ENCODE measurements at regions not wholly inside any gene's neighbourhood (a gene's known extent, or its start where the extent isn't known, plus 50 kb on each side); places are given as distances from the start of the nearest gene placed in this dataset.

- no peak for FAIRE-seq
These were observed 304.0 kb upstream of the ANO3 start for GRCh38 chr11:26027887-26028286.

GRCh38 chr11:26028393-26028911, 303.5 kb upstream of the ANO3 start:
- no peak for DNase-seq
- no peak for FAIRE-seq
- 29 to 50% (median 46%) methylated on average over 2 of the region's 2 CpGs for WGBS, 3 donors
- no peaks in the 10 kb centered on the region for H3K36me3 ChIP-seq (ENCODE audit: control insufficient read depth in 3 of 3, insufficient read depth in 2 of 3, low read depth in 1 of 3, low read length in 3 of 3)
- no peaks in the 10 kb centered on the region for H3K9me3 ChIP-seq (ENCODE audit: control insufficient read depth in 2 of 2, insufficient read depth in 1 of 2, low read depth in 1 of 2, low read length in 1 of 2)
- no peak overlapping the region for H3K27ac ChIP-seq (ENCODE audit: low read depth in 1 of 3, low read length in 2 of 3)
- no peaks in the 10 kb centered on the region for H3K4me1 ChIP-seq (ENCODE audit: control insufficient read depth in 3 of 3, insufficient read depth in 2 of 3, low read depth in 1 of 3, low read length in 2 of 3)
- H3K27me3 ChIP-seq (ENCODE audit: control insufficient read depth in 3 of 3, insufficient read depth in 3 of 3, low read length in 3 of 3) = no peaks in the 10 kb centered on the region
- H3K4me3 ChIP-seq (ENCODE audit: low read depth in 1 of 3, low read length in 3 of 3) = no peak overlapping the region

More at GRCh38 chr11:26027887-26028286, 304.0 kb upstream of the ANO3 start:
- no peak for DNase-seq
- no peak overlapping the region for H3K4me3 ChIP-seq (ENCODE audit: low read depth in 1 of 3, low read length in 3 of 3)
- H3K36me3 ChIP-seq (ENCODE audit: control insufficient read depth in 3 of 3, insufficient read depth in 2 of 3, low read depth in 1 of 3, low read length in 3 of 3) = no peaks in the 10 kb centered on the region
- H3K9me3 ChIP-seq (ENCODE audit: control insufficient read depth in 2 of 2, insufficient read depth in 1 of 2, low read depth in 1 of 2, low read length in 1 of 2) = no peaks in the 10 kb centered on the region
- no peaks in the 10 kb centered on the region for H3K27me3 ChIP-seq (ENCODE audit: control insufficient read depth in 3 of 3, insufficient read depth in 3 of 3, low read length in 3 of 3)
- no peaks in the 10 kb centered on the region for H3K4me1 ChIP-seq (ENCODE audit: control insufficient read depth in 3 of 3, insufficient read depth in 2 of 3, low read depth in 1 of 3, low read length in 2 of 3)
- no peak overlapping the region for H3K27ac ChIP-seq (ENCODE audit: low read depth in 1 of 3, low read length in 2 of 3)

GRCh38 chr11:26030399-26030798, 301.5 kb upstream of the ANO3 start:
- no peaks in the 10 kb centered on the region for H3K9me3 ChIP-seq (ENCODE audit: control insufficient read depth in 2 of 2, insufficient read depth in 1 of 2, low read depth in 1 of 2, low read length in 1 of 2)
- 85 to 89% (median 87%) methylated on average over 3 of the region's 3 CpGs for WGBS, 3 donors
- H3K27ac ChIP-seq (ENCODE audit: low read depth in 1 of 3, low read length in 2 of 3) = no peak overlapping the region
- DNase-seq (no peak), FAIRE-seq (no peak)
- no peak overlapping the region for H3K4me3 ChIP-seq (ENCODE audit: low read depth in 1 of 3, low read length in 3 of 3)
- no peaks in the 10 kb centered on the region for H3K27me3 ChIP-seq (ENCODE audit: control insufficient read depth in 3 of 3, insufficient read depth in 3 of 3, low read length in 3 of 3)
- H3K36me3 ChIP-seq (ENCODE audit: control insufficient read depth in 3 of 3, insufficient read depth in 2 of 3, low read depth in 1 of 3, low read length in 3 of 3) = no peaks in the 10 kb centered on the region
- no peaks in the 10 kb centered on the region for H3K4me1 ChIP-seq (ENCODE audit: control insufficient read depth in 3 of 3, insufficient read depth in 2 of 3, low read depth in 1 of 3, low read length in 2 of 3)

- Histone ChIP-seq H3K36me3 (ENCODE audit: control insufficient read depth in 3 of 3, insufficient read depth in 2 of 3, low read depth in 1 of 3, low read length in 3 of 3) (no peaks in the 10 kb centered on the region), H3K27ac (ENCODE audit: low read depth in 1 of 3, low read length in 2 of 3) (no peak overlapping the region), H3K4me1 (ENCODE audit: control insufficient read depth in 3 of 3, insufficient read depth in 2 of 3, low read depth in 1 of 3, low read length in 2 of 3) (no peaks in the 10 kb centered on the region), H3K4me3 (ENCODE audit: low read depth in 1 of 3, low read length in 3 of 3) (no peak overlapping the region), H3K9me3 (ENCODE audit: control insufficient read depth in 2 of 2, insufficient read depth in 1 of 2, low read depth in 1 of 2, low read length in 1 of 2) (no peaks in the 10 kb centered on the region), H3K27me3 (ENCODE audit: control insufficient read depth in 3 of 3, insufficient read depth in 3 of 3, low read length in 3 of 3) (no peaks in the 10 kb centered on the region)
- no peak for DNase-seq
- no peak for FAIRE-seq
- WGBS, 3 donors = 33 to 44% (median 44%) methylated on average over 2 of the region's 2 CpGs
These were observed 299.7 kb upstream of the ANO3 start for GRCh38 chr11:26032241-26032640.

- Histone ChIP-seq H3K36me3 (ENCODE audit: control insufficient read depth in 3 of 3, insufficient read depth in 2 of 3, low read depth in 1 of 3, low read length in 3 of 3) (no peaks in the 10 kb centered on the region), H3K27me3 (ENCODE audit: control insufficient read depth in 3 of 3, insufficient read depth in 3 of 3, low read length in 3 of 3) (no peaks in the 10 kb centered on the region), H3K27ac (ENCODE audit: low read depth in 1 of 3, low read length in 2 of 3) (no peak overlapping the region), H3K9me3 (ENCODE audit: control insufficient read depth in 2 of 2, insufficient read depth in 1 of 2, low read depth in 1 of 2, low read length in 1 of 2) (no peaks in the 10 kb centered on the region), H3K4me3 (ENCODE audit: low read depth in 1 of 3, low read length in 3 of 3) (no peak overlapping the region), H3K4me1 (ENCODE audit: control insufficient read depth in 3 of 3, insufficient read depth in 2 of 3, low read depth in 1 of 3, low read length in 2 of 3) (no peaks in the 10 kb centered on the region)
- DNase-seq = no peak
- FAIRE-seq = no peak
- WGBS, 3 donors = 80 to 96% (median 80%) methylated on average over 5 to 6 of the region's 6 CpGs
These were observed 296.2 kb upstream of the ANO3 start for GRCh38 chr11:26035696-26036095.

GRCh38 chr11:26037716-26038115, 294.2 kb upstream of the ANO3 start:
- no peaks in the 10 kb centered on the region for H3K27me3 ChIP-seq (ENCODE audit: control insufficient read depth in 3 of 3, insufficient read depth in 3 of 3, low read length in 3 of 3)
- no peak overlapping the region for H3K27ac ChIP-seq (ENCODE audit: low read depth in 1 of 3, low read length in 2 of 3)
- H3K36me3 ChIP-seq (ENCODE audit: control insufficient read depth in 3 of 3, insufficient read depth in 2 of 3, low read depth in 1 of 3, low read length in 3 of 3) = no peaks in the 10 kb centered on the region
- FAIRE-seq = no peak
- 84 to 86% (median 85%) methylated on average over 2 of the region's 2 CpGs for WGBS, 3 donors
- no peaks in the 10 kb centered on the region for H3K9me3 ChIP-seq (ENCODE audit: control insufficient read depth in 2 of 2, insufficient read depth in 1 of 2, low read depth in 1 of 2, low read length in 1 of 2)
- no peak overlapping the region for H3K4me3 ChIP-seq (ENCODE audit: low read depth in 1 of 3, low read length in 3 of 3)
- H3K4me1 ChIP-seq (ENCODE audit: control insufficient read depth in 3 of 3, insufficient read depth in 2 of 3, low read depth in 1 of 3, low read length in 2 of 3) = no peaks in the 10 kb centered on the region
- DNase-seq = no peak

- no peaks in the 10 kb centered on the region for H3K9me3 ChIP-seq (ENCODE audit: control insufficient read depth in 2 of 2, insufficient read depth in 1 of 2, low read depth in 1 of 2, low read length in 1 of 2)
- no peaks in the 10 kb centered on the region for H3K4me1 ChIP-seq (ENCODE audit: control insufficient read depth in 3 of 3, insufficient read depth in 2 of 3, low read depth in 1 of 3, low read length in 2 of 3)
- DNase-seq (no peak), FAIRE-seq (no peak)
- no peak overlapping the region for H3K4me3 ChIP-seq (ENCODE audit: low read depth in 1 of 3, low read length in 3 of 3)
- no peak overlapping the region for H3K27ac ChIP-seq (ENCODE audit: low read depth in 1 of 3, low read length in 2 of 3)
- H3K36me3 ChIP-seq (ENCODE audit: control insufficient read depth in 3 of 3, insufficient read depth in 2 of 3, low read depth in 1 of 3, low read length in 3 of 3) = no peaks in the 10 kb centered on the region
- WGBS, 3 donors = 58 to 63% (median 61%) methylated on average over 3 of the region's 3 CpGs
- no peaks in the 10 kb centered on the region for H3K27me3 ChIP-seq (ENCODE audit: control insufficient read depth in 3 of 3, insufficient read depth in 3 of 3, low read length in 3 of 3)
These were observed 291.6 kb upstream of the ANO3 start for GRCh38 chr11:26040339-26040738.

- WGBS, 3 donors = 49 to 78% (median 67%) methylated on average over 7 of the region's 7 CpGs
These were observed 289.8 kb upstream of the ANO3 start for GRCh38 chr11:26042113-26042512.

GRCh38 chr11:26043665-26044064, 288.3 kb upstream of the ANO3 start:
- Histone ChIP-seq H3K4me1 (ENCODE audit: control insufficient read depth in 3 of 3, insufficient read depth in 2 of 3, low read depth in 1 of 3, low read length in 2 of 3) (no peaks in the 10 kb centered on the region), H3K27ac (ENCODE audit: low read depth in 1 of 3, low read length in 2 of 3) (no peak overlapping the region), H3K27me3 (ENCODE audit: control insufficient read depth in 3 of 3, insufficient read depth in 3 of 3, low read length in 3 of 3) (no peaks in the 10 kb centered on the region), H3K36me3 (ENCODE audit: control insufficient read depth in 3 of 3, insufficient read depth in 2 of 3, low read depth in 1 of 3, low read length in 3 of 3) (no peaks in the 10 kb centered on the region), H3K9me3 (ENCODE audit: control insufficient read depth in 2 of 2, insufficient read depth in 1 of 2, low read depth in 1 of 2, low read length in 1 of 2) (no peaks in the 10 kb centered on the region), H3K4me3 (ENCODE audit: low read depth in 1 of 3, low read length in 3 of 3) (no peak overlapping the region)
- FAIRE-seq = no peak
- 79 to 89% (median 81%) methylated on average over 1 of the region's 1 CpG for WGBS, 3 donors
- DNase-seq = no peak

More at GRCh38 chr11:26042113-26042512, 289.8 kb upstream of the ANO3 start:
- DNase-seq (no peak), FAIRE-seq (no peak)
- Histone ChIP-seq H3K36me3 (ENCODE audit: control insufficient read depth in 3 of 3, insufficient read depth in 2 of 3, low read depth in 1 of 3, low read length in 3 of 3) (no peaks in the 10 kb centered on the region), H3K9me3 (ENCODE audit: control insufficient read depth in 2 of 2, insufficient read depth in 1 of 2, low read depth in 1 of 2, low read length in 1 of 2) (no peaks in the 10 kb centered on the region), H3K4me1 (ENCODE audit: control insufficient read depth in 3 of 3, insufficient read depth in 2 of 3, low read depth in 1 of 3, low read length in 2 of 3) (no peaks in the 10 kb centered on the region), H3K27ac (ENCODE audit: low read depth in 1 of 3, low read length in 2 of 3) (no peak overlapping the region), H3K4me3 (ENCODE audit: low read depth in 1 of 3, low read length in 3 of 3) (no peak overlapping the region), H3K27me3 (ENCODE audit: control insufficient read depth in 3 of 3, insufficient read depth in 3 of 3, low read length in 3 of 3) (no peaks in the 10 kb centered on the region)
